ENCODE measurements at regions not wholly inside any gene's neighbourhood (a gene's known extent, or its start where the extent isn't known, plus 50 kb on each side); places are given as distances from the start of the nearest gene placed in this dataset.

DNA sequence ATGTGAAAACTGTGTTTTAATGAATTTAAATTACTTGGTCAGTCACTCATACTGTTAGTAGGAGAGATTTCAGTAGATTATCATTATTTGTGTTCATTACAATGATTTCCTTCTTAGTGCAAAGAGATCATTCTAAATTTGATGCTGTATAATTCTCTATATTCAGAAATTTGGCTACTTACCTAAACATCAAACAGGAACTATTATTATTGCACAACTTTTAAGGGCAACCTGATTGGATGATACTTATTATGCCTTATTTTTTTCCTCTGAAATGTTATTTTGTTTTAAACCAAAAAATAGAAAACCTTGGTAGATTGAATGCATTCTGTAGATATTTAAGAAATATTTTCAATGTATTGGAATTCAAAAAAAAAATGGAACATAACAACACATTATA lies 436.4 kb upstream of the PCDH15 start:
- TF ChIP-seq, protein P1, sequence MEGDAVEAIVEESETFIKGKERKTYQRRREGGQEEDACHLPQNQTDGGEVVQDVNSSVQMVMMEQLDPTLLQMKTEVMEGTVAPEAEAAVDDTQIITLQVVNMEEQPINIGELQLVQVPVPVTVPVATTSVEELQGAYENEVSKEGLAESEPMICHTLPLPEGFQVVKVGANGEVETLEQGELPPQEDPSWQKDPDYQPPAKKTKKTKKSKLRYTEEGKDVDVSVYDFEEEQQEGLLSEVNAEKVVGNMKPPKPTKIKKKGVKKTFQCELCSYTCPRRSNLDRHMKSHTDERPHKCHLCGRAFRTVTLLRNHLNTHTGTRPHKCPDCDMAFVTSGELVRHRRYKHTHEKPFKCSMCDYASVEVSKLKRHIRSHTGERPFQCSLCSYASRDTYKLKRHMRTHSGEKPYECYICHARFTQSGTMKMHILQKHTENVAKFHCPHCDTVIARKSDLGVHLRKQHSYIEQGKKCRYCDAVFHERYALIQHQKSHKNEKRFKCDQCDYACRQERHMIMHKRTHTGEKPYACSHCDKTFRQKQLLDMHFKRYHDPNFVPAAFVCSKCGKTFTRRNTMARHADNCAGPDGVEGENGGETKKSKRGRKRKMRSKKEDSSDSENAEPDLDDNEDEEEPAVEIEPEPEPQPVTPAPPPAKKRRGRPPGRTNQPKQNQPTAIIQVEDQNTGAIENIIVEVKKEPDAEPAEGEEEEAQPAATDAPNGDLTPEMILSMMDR (optimal IDR thresholded peaks at IDR 0.05 in 1 of 3, IDR thresholded peaks at IDR 0.05 in 1 of 3, conservative IDR thresholded peaks at IDR 0.05 in 1 of 3; ENCODE audit: extremely low read depth in 1 of 3, insufficient read depth in 2 of 3, low read length in 3 of 3), result no peak
- no peak for TF ChIP-seq EZH2 (IDR thresholded peaks at IDR 0.05; ENCODE audit: low read length)
